Karpas-422 (cell line): ENCODE measurements at regions not wholly inside any gene's neighbourhood (a gene's known extent, or its start where the extent isn't known, plus 50 kb on each side); places are given as distances from the start of the nearest gene placed in this dataset.

ENCODE experiments used
- DNase-seq: peaks from one replicate; pipeline ENCODE4 v3.0.0-alpha.2; 2015
- H2AFZ ChIP-seq: fragments of 200-600 bp; sonication (generic); 2 replicates; pipeline ENCODE4 v1.6.1; 2014; ENCODE audit warnings: antibody characterized with exemption, low read length, mixed read lengths
- H3K27ac ChIP-seq: fragments of 200-600 bp; sonication (generic); 2 replicates; pipeline ENCODE4 v1.5.1; 2014; ENCODE audit warnings: mild to moderate bottlenecking, low read length, moderate library complexity
- H3K27me3 ChIP-seq: fragments of 200-600 bp; sonication (generic); 2 replicates; pipeline ENCODE4 v1.6.1; 2014; ENCODE audit warnings: low read length, mixed read lengths
- H3K36me3 ChIP-seq: fragments of 200-600 bp; sonication (generic); 2 replicates; pipeline ENCODE4 v1.6.1; 2014; ENCODE audit warnings: low read length, mixed read lengths; ENCODE audit not compliant: insufficient read depth
- H3K4me1 ChIP-seq: fragments of 200-600 bp; sonication (generic); 2 replicates; pipeline ENCODE4 v1.6.1; 2014; ENCODE audit warnings: mild to moderate bottlenecking, low read length, mixed read lengths
- H3K4me2 ChIP-seq: fragments of 200-600 bp; sonication (generic); 2 replicates; pipeline ENCODE4 v1.6.1; 2014; ENCODE audit warnings: low read length, low read depth, mild to moderate bottlenecking; ENCODE audit not compliant: poor library complexity, severe bottlenecking
- H3K4me3 ChIP-seq: fragments of 200-600 bp; sonication (generic); 2 replicates; pipeline ENCODE4 v1.5.1; 2014; ENCODE audit warnings: mild to moderate bottlenecking, antibody characterized with exemption, low read length, mixed read lengths
- H3K79me2 ChIP-seq: fragments of 200-600 bp; sonication (generic); 2 replicates; pipeline ENCODE4 v1.6.1; 2014; ENCODE audit warnings: mild to moderate bottlenecking, low read length, mixed read lengths
- H3K9ac ChIP-seq: fragments of 200-600 bp; sonication (generic); 2 replicates; pipeline ENCODE4 v1.6.0; 2014; ENCODE audit warnings: low read length
- H3K9me2 ChIP-seq: fragments of 200-600 bp; sonication (generic), shearing (Covaris generic); replicated peaks from 2 replicates; pipeline ENCODE4 v1.6.0; 2014; ENCODE audit warnings: mild to moderate bottlenecking, low read length, moderate library complexity; ENCODE audit not compliant: insufficient read depth
- H3K9me3 ChIP-seq: fragments of 300-700, 200-600 bp; sonication (generic); 2 replicates; pipeline ENCODE4 v1.6.1; 2014; ENCODE audit warnings: low read length, mixed read lengths
- H4K20me1 ChIP-seq: fragments of 200-600 bp; sonication (generic); 2 replicates; pipeline ENCODE4 v1.6.1; 2014; ENCODE audit warnings: mild to moderate bottlenecking, antibody characterized with exemption, low read length, low read depth; ENCODE audit not compliant: insufficient read depth

GRCh38 chr5:160479220-160479619 is 57.6 kb downstream of the PTTG1 start:
- H3K4me3 ChIP-seq, result no peak overlapping the region
- no peak overlapping the region for H3K9ac ChIP-seq

GRCh38 chr5:160479926-160480325 is 58.3 kb downstream of the PTTG1 start:
- no peaks in the 10 kb centered on the region for H4K20me1 ChIP-seq
- no peaks in the 10 kb centered on the region for H3K9me3 ChIP-seq
- no peak overlapping the region for H3K4me3 ChIP-seq
- no peak for DNase-seq
- no peak overlapping the region for H2AFZ ChIP-seq
- no peaks in the 10 kb centered on the region for H3K79me2 ChIP-seq
- no peak overlapping the region for H3K27ac ChIP-seq
- no peak overlapping the region for H3K9ac ChIP-seq
- no peaks in the 10 kb centered on the region for H3K36me3 ChIP-seq
- no peak overlapping the region for H3K4me2 ChIP-seq
- H3K27me3 ChIP-seq, result no peaks in the 10 kb centered on the region
- H3K9me2 ChIP-seq, result no peaks in the 10 kb centered on the region
- peaks cover 4% of the 10 kb centered on the region; the same call in 1 of the 2 replicates for H3K4me1 ChIP-seq

More at GRCh38 chr5:160479220-160479619, 57.6 kb downstream of the PTTG1 start:
- H3K9me3 ChIP-seq, result no peaks in the 10 kb centered on the region
- H3K4me1 ChIP-seq, result peaks cover under 1% of the 10 kb centered on the region; the same call in 1 of the 2 replicates
- no peaks in the 10 kb centered on the region for H3K79me2 ChIP-seq
- H2AFZ ChIP-seq, result no peak overlapping the region
- H3K27me3 ChIP-seq, result no peaks in the 10 kb centered on the region
- H3K27ac ChIP-seq, result no peak overlapping the region
- H3K9me2 ChIP-seq, result no peaks in the 10 kb centered on the region
- no peak for DNase-seq
- H4K20me1 ChIP-seq, result no peaks in the 10 kb centered on the region
- H3K4me2 ChIP-seq, result no peak overlapping the region
- no peaks in the 10 kb centered on the region for H3K36me3 ChIP-seq

GRCh38 chr5:160480652-160481051 is 59.0 kb downstream of the PTTG1 start:
- Histone ChIP-seq H3K9me2 (no peaks in the 10 kb centered on the region), H3K27ac (no peak overlapping the region), H3K9me3 (no peaks in the 10 kb centered on the region), H4K20me1 (no peaks in the 10 kb centered on the region), H3K36me3 (no peaks in the 10 kb centered on the region), H2AFZ (no peak overlapping the region), H3K9ac (no peak overlapping the region), H3K4me2 (no peak overlapping the region), H3K4me1 (peaks cover 4% of the 10 kb centered on the region; the same call in 1 of the 2 replicates), H3K4me3 (no peak overlapping the region), H3K27me3 (no peaks in the 10 kb centered on the region), H3K79me2 (no peaks in the 10 kb centered on the region)
- no peak for DNase-seq

GRCh38 chr5:160484678-160485077 is 63.0 kb downstream of the PTTG1 start:
- Histone ChIP-seq H3K9me3 (no peaks in the 10 kb centered on the region), H3K9me2 (no peaks in the 10 kb centered on the region), H2AFZ (no peak overlapping the region), H3K9ac (no peak overlapping the region), H3K4me2 (no peak overlapping the region), H3K4me3 (no peak overlapping the region), H3K36me3 (no peaks in the 10 kb centered on the region), H3K79me2 (no peaks in the 10 kb centered on the region), H3K27ac (no peak overlapping the region), H4K20me1 (no peaks in the 10 kb centered on the region), H3K27me3 (no peaks in the 10 kb centered on the region), H3K4me1 (peaks cover 4% of the 10 kb centered on the region; the same call in 1 of the 2 replicates)
- no peak for DNase-seq

DNA sequence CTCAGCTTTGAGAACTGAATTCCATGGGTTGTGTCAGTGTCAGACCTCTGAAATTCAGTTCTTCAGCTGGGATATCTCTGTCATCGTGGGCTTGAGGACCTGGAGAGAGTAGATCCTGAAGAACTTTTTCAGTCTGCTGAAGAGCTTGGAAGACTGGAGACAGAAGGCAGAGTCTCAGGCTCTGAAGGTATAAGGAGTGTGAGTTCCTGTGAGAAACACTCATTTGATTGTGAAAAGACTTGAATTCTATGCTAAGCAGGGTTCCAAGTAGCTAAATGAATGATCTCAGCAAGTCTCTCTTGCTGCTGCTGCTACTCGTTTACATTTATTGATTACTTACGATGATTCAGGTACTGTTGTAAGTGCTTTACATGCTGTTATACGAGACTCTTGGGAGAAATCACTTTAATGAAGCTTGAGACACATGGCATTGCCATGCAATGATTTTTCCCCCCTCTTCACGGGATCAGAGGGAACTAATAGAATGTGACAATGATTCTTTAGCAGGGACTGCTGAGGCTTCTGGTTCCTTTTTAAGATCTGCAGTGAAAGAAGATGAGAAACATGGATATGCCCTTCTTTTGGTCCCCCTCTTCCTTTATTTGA is 63.8 kb downstream of the PTTG1 start:
- H3K9me2 ChIP-seq, result no peaks in the 10 kb centered on the region
- DNase-seq, result no peak
- H2AFZ ChIP-seq, result no peak overlapping the region
- H3K27me3 ChIP-seq, result no peaks in the 10 kb centered on the region
- H3K9ac ChIP-seq, result no peak overlapping the region
- no peaks in the 10 kb centered on the region for H3K9me3 ChIP-seq
- no peaks in the 10 kb centered on the region for H4K20me1 ChIP-seq
- H3K79me2 ChIP-seq, result no peaks in the 10 kb centered on the region
- H3K4me3 ChIP-seq, result no peak overlapping the region
- H3K4me2 ChIP-seq, result no peak overlapping the region
- H3K27ac ChIP-seq, result no peak overlapping the region
- H3K36me3 ChIP-seq, result no peaks in the 10 kb centered on the region
- H3K4me1 ChIP-seq, result peaks cover 4% of the 10 kb centered on the region; the same call in 1 of the 2 replicates

DNA sequence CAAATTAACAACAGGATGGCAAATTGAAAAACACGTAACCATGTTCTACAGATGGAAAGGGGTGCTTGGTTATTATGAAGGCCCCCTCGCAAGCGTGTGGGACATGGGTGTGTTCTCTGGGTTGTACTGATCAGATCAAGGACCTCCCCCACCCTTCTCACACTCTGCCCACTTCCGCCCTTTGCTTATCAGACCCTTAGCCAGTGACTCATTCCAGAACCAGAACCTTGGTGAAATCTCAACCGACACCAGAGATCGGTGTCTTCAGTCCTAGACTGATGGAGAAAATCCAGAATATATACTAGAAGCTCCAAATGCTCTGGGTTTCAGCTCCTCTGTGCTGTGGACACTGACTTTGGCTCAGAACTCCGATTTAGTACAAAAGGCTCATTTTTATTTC is 64.9 kb downstream of the PTTG1 start:
- no peaks in the 10 kb centered on the region for H3K27me3 ChIP-seq
- H3K4me2 ChIP-seq, result no peak overlapping the region
- no peak overlapping the region for H3K4me3 ChIP-seq
- peaks cover 4% of the 10 kb centered on the region; the same call in 1 of the 2 replicates for H3K4me1 ChIP-seq
- H3K79me2 ChIP-seq, result no peaks in the 10 kb centered on the region
- no peak for DNase-seq
- no peaks in the 10 kb centered on the region for H4K20me1 ChIP-seq
- no peak overlapping the region for H2AFZ ChIP-seq
- no peak overlapping the region for H3K27ac ChIP-seq
- H3K36me3 ChIP-seq, result no peaks in the 10 kb centered on the region
- no peaks in the 10 kb centered on the region for H3K9me3 ChIP-seq
- H3K9ac ChIP-seq, result no peak overlapping the region
- no peaks in the 10 kb centered on the region for H3K9me2 ChIP-seq

DNA sequence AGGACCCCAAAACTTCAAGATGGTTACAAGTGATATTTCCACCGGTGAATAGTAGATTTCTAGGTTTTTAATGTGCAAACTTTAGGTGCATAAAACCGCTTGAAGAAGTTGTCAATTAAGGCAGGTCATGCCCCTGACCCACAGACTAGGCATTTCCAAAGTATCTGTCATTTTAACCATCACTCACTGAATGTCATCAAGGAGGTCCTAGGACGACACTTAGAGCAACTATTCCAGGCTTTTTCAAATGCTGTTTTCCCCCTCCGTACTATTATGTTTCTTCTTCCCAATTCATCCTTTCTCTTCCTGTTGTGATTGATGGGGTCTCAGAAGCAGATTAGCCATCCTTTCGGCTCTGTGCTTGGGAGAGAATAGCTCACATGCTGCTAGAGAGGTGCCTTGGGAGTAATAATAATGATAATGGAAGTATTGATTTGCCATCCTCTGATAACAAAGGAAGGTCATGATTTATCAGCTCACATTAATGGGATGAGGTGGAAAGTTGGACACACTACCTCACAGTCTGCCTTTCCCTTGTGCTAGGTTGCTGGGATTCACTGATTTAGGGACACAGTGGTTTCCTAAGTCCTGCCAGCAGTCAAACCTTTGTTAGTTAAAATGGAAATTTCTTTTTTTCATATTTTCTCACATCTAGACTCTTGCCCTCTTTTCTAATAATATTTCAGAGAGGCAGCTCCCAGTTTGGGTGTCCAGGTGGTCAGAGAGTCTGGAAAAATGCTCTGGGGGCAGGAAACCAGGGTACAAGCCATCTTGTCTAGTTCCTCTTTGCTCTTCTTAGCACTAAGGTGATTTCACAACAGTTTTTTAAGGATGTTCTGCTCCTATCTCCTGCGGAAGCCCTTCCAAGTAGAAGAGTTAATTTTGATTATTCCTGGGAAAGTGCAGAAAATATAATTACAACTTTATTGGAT is 67.0 kb downstream of the PTTG1 start:
- Histone ChIP-seq H3K79me2 (no peaks in the 10 kb centered on the region), H3K9me3 (no peaks in the 10 kb centered on the region), H3K9me2 (no peaks in the 10 kb centered on the region), H3K4me1 (peaks cover 4% of the 10 kb centered on the region; the same call in 1 of the 2 replicates), H3K4me3 (no peak overlapping the region), H2AFZ (no peak overlapping the region), H4K20me1 (no peaks in the 10 kb centered on the region), H3K4me2 (no peak overlapping the region), H3K9ac (no peak overlapping the region), H3K27ac (no peak overlapping the region), H3K27me3 (no peaks in the 10 kb centered on the region), H3K36me3 (no peaks in the 10 kb centered on the region)
- no peak for DNase-seq

DNA sequence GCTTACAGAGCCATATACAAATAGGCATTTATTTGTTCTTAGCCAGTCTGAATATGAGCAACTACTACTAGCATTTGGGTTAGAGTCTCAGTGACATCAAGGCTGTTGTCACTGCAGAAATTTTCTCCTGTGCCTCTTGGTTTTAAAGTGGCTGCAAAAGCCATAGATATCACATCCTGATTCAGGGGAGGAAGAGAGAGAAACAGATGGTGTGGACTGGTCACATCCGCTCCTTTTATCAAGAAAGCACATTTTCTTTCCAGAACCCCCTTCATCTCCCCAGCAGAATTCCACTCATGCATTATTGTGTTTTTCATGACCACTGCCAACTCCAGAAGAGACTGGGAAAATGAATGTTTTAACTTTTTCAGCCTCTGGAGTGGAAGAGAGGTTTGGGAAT is 69.8 kb downstream of the PTTG1 start:
- Histone ChIP-seq H4K20me1 (no peaks in the 10 kb centered on the region), H3K4me3 (no peak overlapping the region), H2AFZ (no peak overlapping the region), H3K79me2 (no peaks in the 10 kb centered on the region), H3K9me2 (no peaks in the 10 kb centered on the region), H3K27me3 (no peaks in the 10 kb centered on the region), H3K36me3 (no peaks in the 10 kb centered on the region), H3K9ac (no peak overlapping the region), H3K9me3 (no peaks in the 10 kb centered on the region), H3K4me1 (no peaks in the 10 kb centered on the region), H3K4me2 (no peak overlapping the region), H3K27ac (no peak overlapping the region)
- no peak for DNase-seq
